ENCODE measurements at regions not wholly inside any gene's neighbourhood (a gene's known extent, or its start where the extent isn't known, plus 50 kb on each side); places are given as distances from the start of the nearest gene placed in this dataset.

GRCh38 chr9:30673132-30673531 lies 1711.3 kb upstream of the ACO1 start:
- 90 to 98% (median 97%) methylated on average over 1 of the region's 1 CpG for WGBS, 3 donors
- TF ChIP-seq EP300 (IDR thresholded peaks at IDR 0.05) (no peak), CTCF (IDR thresholded peaks at IDR 0.05) (no peak), POLR2A (IDR thresholded peaks at IDR 0.05) (no peak)
- Histone ChIP-seq H3K9me3 (no peaks in the 10 kb centered on the region), H3K4me1 (ENCODE audit: insufficient read depth) (no peaks in the 10 kb centered on the region), H3K4me3 (no peak overlapping the region), H3K27me3 (no peaks in the 10 kb centered on the region), H3K27ac (no peak overlapping the region), H3K36me3 (no peaks in the 10 kb centered on the region)
- intact Hi-C loops (cut with DNase I), result no loop called here
- DNase-seq, result no peak

- intact Hi-C loops (cut with DNase I), result no loop called here
- WGBS, 3 donors, result 21 to 41% (median 37%) methylated on average over 1 of the region's 1 CpG
Observed at GRCh38 chr9:30676651-30677050, 1707.8 kb upstream of the ACO1 start.

GRCh38 chr9:30677221-30677620 lies 1707.2 kb upstream of the ACO1 start:
- H3K4me1 ChIP-seq (ENCODE audit: insufficient read depth), result no peaks in the 10 kb centered on the region
- TF ChIP-seq CTCF (IDR thresholded peaks at IDR 0.05), result no peak
- TF ChIP-seq EP300 (IDR thresholded peaks at IDR 0.05), result no peak
- no peak for TF ChIP-seq POLR2A (IDR thresholded peaks at IDR 0.05)
- 0 to 91% (median 53%) methylated on average over 1 of the region's 1 CpG for WGBS, 3 donors

More at GRCh38 chr9:30676651-30677050, 1707.8 kb upstream of the ACO1 start:
- Histone ChIP-seq H3K9me3 (no peaks in the 10 kb centered on the region), H3K27me3 (no peaks in the 10 kb centered on the region), H3K4me1 (ENCODE audit: insufficient read depth) (no peaks in the 10 kb centered on the region), H3K36me3 (no peaks in the 10 kb centered on the region), H3K27ac (no peak overlapping the region), H3K4me3 (no peak overlapping the region)
- TF ChIP-seq EP300 (IDR thresholded peaks at IDR 0.05) (no peak), POLR2A (IDR thresholded peaks at IDR 0.05) (no peak)
- DNase-seq, result no peak

GRCh38 chr9:30688801-30689200 lies 1695.6 kb upstream of the ACO1 start:
- TF ChIP-seq EP300 (IDR thresholded peaks at IDR 0.05) (no peak), CTCF (IDR thresholded peaks at IDR 0.05) (no peak), POLR2A (IDR thresholded peaks at IDR 0.05) (no peak)
- no peak for DNase-seq
- 92 to 94% (median 93%) methylated on average over 14 of the region's 14 CpGs for WGBS, 3 donors
- no peaks in the 10 kb centered on the region for H3K9me3 ChIP-seq
- intact Hi-C loops (cut with DNase I), result no loop called here
- no peaks in the 10 kb centered on the region for H3K4me1 ChIP-seq (ENCODE audit: insufficient read depth)
- H3K4me3 ChIP-seq, result no peak overlapping the region
- H3K27ac ChIP-seq, result no peak overlapping the region
- no peaks in the 10 kb centered on the region for H3K27me3 ChIP-seq
- H3K36me3 ChIP-seq, result no peaks in the 10 kb centered on the region

More at GRCh38 chr9:30677221-30677620, 1707.2 kb upstream of the ACO1 start:
- Histone ChIP-seq H3K27ac (no peak overlapping the region), H3K36me3 (no peaks in the 10 kb centered on the region), H3K4me3 (no peak overlapping the region), H3K9me3 (no peaks in the 10 kb centered on the region), H3K27me3 (no peaks in the 10 kb centered on the region)
- intact Hi-C loops (cut with DNase I), result no loop called here
- DNase-seq, result no peak

- intact Hi-C loops (cut with DNase I), result no loop called here
- Histone ChIP-seq H3K9me3 (no peaks in the 10 kb centered on the region), H3K4me1 (ENCODE audit: insufficient read depth) (no peaks in the 10 kb centered on the region), H3K4me3 (no peak overlapping the region), H3K27ac (no peak overlapping the region), H3K36me3 (no peaks in the 10 kb centered on the region), H3K27me3 (no peaks in the 10 kb centered on the region)
- WGBS, 3 donors, result 70 to 77% (median 71%) methylated on average over 2 of the region's 2 CpGs
- DNase-seq, result no peak
- TF ChIP-seq EP300 (IDR thresholded peaks at IDR 0.05) (no peak), CTCF (IDR thresholded peaks at IDR 0.05) (no peak), POLR2A (IDR thresholded peaks at IDR 0.05) (no peak)
Observed at GRCh38 chr9:30697958-30698357, 1686.5 kb upstream of the ACO1 start.

Data from ovary (tissue), 7 donors.